ENCODE measurements at regions not wholly inside any gene's neighbourhood (a gene's known extent, or its start where the extent isn't known, plus 50 kb on each side); places are given as distances from the start of the nearest gene placed in this dataset.

- no peak for DNase-seq (ENCODE audit: extremely low spot score, unreplicated experiment)
- no peaks in the 10 kb centered on the region for H3K36me3 Mint-ChIP-seq (ENCODE audit: unreplicated experiment)
- TF ChIP-seq CTCF (IDR thresholded peaks at IDR 0.05), result no peak
- H3K27ac Mint-ChIP-seq (ENCODE audit: unreplicated experiment), result peak overlapping the region; percentile 90
- no peaks in the 10 kb centered on the region for H3K27me3 Mint-ChIP-seq (ENCODE audit: unreplicated experiment)
- H3K9me3 Mint-ChIP-seq (ENCODE audit: unreplicated experiment), result no peaks in the 10 kb centered on the region
- peaks cover 43% of the 10 kb centered on the region for H3K4me1 Mint-ChIP-seq (ENCODE audit: unreplicated experiment)
- H3K4me3 Mint-ChIP-seq (ENCODE audit: unreplicated experiment), result no peak overlapping the region
Measured at GRCh38 chr10:3853547-3854303, 68.7 kb upstream of the KLF6 start.

- H3K27ac Mint-ChIP-seq (ENCODE audit: unreplicated experiment), result peak overlapping the region; percentile 90
- H3K4me3 Mint-ChIP-seq (ENCODE audit: unreplicated experiment), result no peak overlapping the region
- no peaks in the 10 kb centered on the region for H3K9me3 Mint-ChIP-seq (ENCODE audit: unreplicated experiment)
- DNase-seq (ENCODE audit: extremely low spot score, unreplicated experiment), result no peak
- H3K36me3 Mint-ChIP-seq (ENCODE audit: unreplicated experiment), result no peaks in the 10 kb centered on the region
- no peaks in the 10 kb centered on the region for H3K27me3 Mint-ChIP-seq (ENCODE audit: unreplicated experiment)
- no peak for TF ChIP-seq CTCF (IDR thresholded peaks at IDR 0.05)
- H3K4me1 Mint-ChIP-seq (ENCODE audit: unreplicated experiment), result peaks cover 46% of the 10 kb centered on the region
Measured at GRCh38 chr10:3853016-3853415, 68.0 kb upstream of the KLF6 start.

- no peak for TF ChIP-seq CTCF (IDR thresholded peaks at IDR 0.05)
- DNase-seq (ENCODE audit: extremely low spot score, unreplicated experiment), result no peak
- H3K4me3 Mint-ChIP-seq (ENCODE audit: unreplicated experiment), result no peak overlapping the region
Measured at GRCh38 chr10:3852147-3852904, 67.3 kb upstream of the KLF6 start.

GRCh38 chr10:3850999-3851937, 66.3 kb upstream of the KLF6 start:
- no peak for TF ChIP-seq CTCF (IDR thresholded peaks at IDR 0.05)
- H3K9me3 Mint-ChIP-seq (ENCODE audit: unreplicated experiment), result no peaks in the 10 kb centered on the region
- peak overlapping the region; percentile 90 for H3K27ac Mint-ChIP-seq (ENCODE audit: unreplicated experiment)
- H3K36me3 Mint-ChIP-seq (ENCODE audit: unreplicated experiment), result no peaks in the 10 kb centered on the region
- no peaks in the 10 kb centered on the region for H3K27me3 Mint-ChIP-seq (ENCODE audit: unreplicated experiment)
- no peak overlapping the region for H3K4me3 Mint-ChIP-seq (ENCODE audit: unreplicated experiment)
- no peak for DNase-seq (ENCODE audit: extremely low spot score, unreplicated experiment)
- H3K4me1 Mint-ChIP-seq (ENCODE audit: unreplicated experiment), result peaks cover 46% of the 10 kb centered on the region

More at GRCh38 chr10:3852147-3852904, 67.3 kb upstream of the KLF6 start:
- Mint-ChIP-seq H3K9me3 (ENCODE audit: unreplicated experiment) (no peaks in the 10 kb centered on the region), H3K27me3 (ENCODE audit: unreplicated experiment) (no peaks in the 10 kb centered on the region), H3K27ac (ENCODE audit: unreplicated experiment) (peak overlapping the region; percentile 90), H3K36me3 (ENCODE audit: unreplicated experiment) (no peaks in the 10 kb centered on the region), H3K4me1 (ENCODE audit: unreplicated experiment) (peaks cover 46% of the 10 kb centered on the region)

Measured in osteocyte (in vitro differentiated cells).